Upper lobe of left lung (tissue), 4 donors: ENCODE measurements at regions not wholly inside any gene's neighbourhood (a gene's known extent, or its start where the extent isn't known, plus 50 kb on each side); places are given as distances from the start of the nearest gene placed in this dataset.

Source experiments
- CTCF ChIP-seq, 6 experiments: fragments of 450-650 bp in 4 of 6; fragments of 200-600 bp in 2 of 6; sonication (generic) in 2 of 6; IDR thresholded peaks; one replicate each; pipeline ENCODE4 v1.5.1; 2016 to 2019; ENCODE audit warnings: antibody characterized with exemption in 6 of 6
- EP300 ChIP-seq, 4 donors: sonication (generic); formaldehyde crosslinking; IDR thresholded peaks; one replicate each; pipeline ENCODE4 v1.5.1; 2017; ENCODE audit warnings: antibody characterized with exemption in 4 of 4, control low read depth in 2 of 4
- POLR2A ChIP-seq, 4 donors: fragments of 450-650 bp; IDR thresholded peaks; one replicate each; pipeline ENCODE4 v1.5.1; 2016 to 2017; ENCODE audit warnings: antibody characterized with exemption in 4 of 4, mild to moderate bottlenecking in 2 of 4
- POLR2AphosphoS5 ChIP-seq, 2 donors: sonication (generic); formaldehyde crosslinking; IDR thresholded peaks; one replicate each; pipeline ENCODE4 v1.5.1; 2017; ENCODE audit warnings: antibody characterized with exemption in 2 of 2

- TF ChIP-seq CTCF (IDR thresholded peaks at IDR 0.05) (no peak), POLR2A (IDR thresholded peaks at IDR 0.05) (no peak), POLR2AphosphoS5 (IDR thresholded peaks at IDR 0.05) (no peak), EP300 (IDR thresholded peaks at IDR 0.05) (no peak)
These were observed 223.1 kb upstream of the GPC6 start for GRCh38 chr13:93003531-93003930.
